ENCODE measurements at regions not wholly inside any gene's neighbourhood (a gene's known extent, or its start where the extent isn't known, plus 50 kb on each side); places are given as distances from the start of the nearest gene placed in this dataset.

DNA sequence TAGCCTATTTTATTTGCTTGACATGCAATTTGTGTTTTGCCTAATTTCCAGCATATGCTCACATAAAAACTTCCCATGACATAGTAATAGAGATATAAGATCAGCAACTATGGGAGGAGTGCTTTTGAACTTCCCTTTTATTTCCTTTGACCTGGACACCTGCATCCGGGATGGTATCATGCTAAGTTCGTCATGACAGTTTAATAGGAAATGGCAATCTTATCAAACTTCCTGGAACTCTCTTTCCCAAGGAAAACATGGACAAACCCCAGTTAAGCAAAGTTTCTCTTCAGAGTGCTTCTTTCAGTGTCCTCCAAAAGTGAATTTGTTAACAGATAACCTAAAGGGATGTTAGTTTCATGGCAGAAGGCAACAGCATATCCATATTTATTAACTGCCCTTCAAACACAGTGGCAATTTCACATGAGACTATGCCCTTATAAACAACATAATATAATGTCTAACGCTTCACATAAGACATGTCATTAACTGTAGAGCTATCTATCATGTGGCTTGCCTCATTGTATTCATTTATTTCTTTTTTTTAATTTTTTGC is 474.7 kb upstream of the SEMA3A start:
- no peak for FAIRE-seq
- DNase-seq = peak in 1 of 5 donors; percentile 57
- Histone ChIP-seq H3K9me3 (ENCODE audit: control insufficient read depth in 2 of 3, insufficient read depth in 1 of 3, low read length in 3 of 3) (no peaks in the 10 kb centered on the region), H3K36me3 (ENCODE audit: control insufficient read depth in 2 of 3, insufficient read depth in 3 of 3, low read length in 3 of 3) (no peaks in the 10 kb centered on the region), H3K9ac (ENCODE audit: low read length in 3 of 3) (no peak overlapping the region), H3K27me3 (ENCODE audit: control insufficient read depth, insufficient read depth, low read length) (no peaks in the 10 kb centered on the region), H3K4me1 (ENCODE audit: control insufficient read depth in 2 of 3, insufficient read depth in 2 of 3, low read depth in 1 of 3, low read length in 3 of 3) (no peaks in the 10 kb centered on the region), H3K27ac (ENCODE audit: low read depth in 2 of 2, low read length in 2 of 2) (no peak overlapping the region), H3K4me3 (ENCODE audit: low read length in 3 of 3) (no peak overlapping the region)
- intact Hi-C loops (cut with DNase I) = no loop called here
- TF ChIP-seq CTCF (IDR thresholded peaks at IDR 0.05; ENCODE audit: borderline replicate concordance, extremely low read depth, insufficient read depth) = no peak

- intact Hi-C loops (cut with DNase I) = no loop called here
- Histone ChIP-seq H3K4me1 (ENCODE audit: control insufficient read depth in 2 of 3, insufficient read depth in 2 of 3, low read depth in 1 of 3, low read length in 3 of 3) (no peaks in the 10 kb centered on the region), H3K4me3 (ENCODE audit: low read length in 3 of 3) (no peak overlapping the region), H3K27me3 (ENCODE audit: control insufficient read depth, insufficient read depth, low read length) (no peaks in the 10 kb centered on the region), H3K9me3 (ENCODE audit: control insufficient read depth in 2 of 3, insufficient read depth in 1 of 3, low read length in 3 of 3) (no peaks in the 10 kb centered on the region), H3K9ac (ENCODE audit: low read length in 3 of 3) (no peak overlapping the region), H3K36me3 (ENCODE audit: control insufficient read depth in 2 of 3, insufficient read depth in 3 of 3, low read length in 3 of 3) (no peaks in the 10 kb centered on the region), H3K27ac (ENCODE audit: low read depth in 2 of 2, low read length in 2 of 2) (no peak overlapping the region)
- DNase-seq = no peak
- TF ChIP-seq CTCF (IDR thresholded peaks at IDR 0.05; ENCODE audit: borderline replicate concordance, extremely low read depth, insufficient read depth) = no peak
- FAIRE-seq = no peak
These were observed 473.5 kb upstream of the SEMA3A start for GRCh38 chr7:84668116-84668515.

- Histone ChIP-seq H3K36me3 (ENCODE audit: control insufficient read depth in 2 of 3, insufficient read depth in 3 of 3, low read length in 3 of 3) (no peaks in the 10 kb centered on the region), H3K4me1 (ENCODE audit: control insufficient read depth in 2 of 3, insufficient read depth in 2 of 3, low read depth in 1 of 3, low read length in 3 of 3) (no peaks in the 10 kb centered on the region), H3K9me3 (ENCODE audit: control insufficient read depth in 2 of 3, insufficient read depth in 1 of 3, low read length in 3 of 3) (no peaks in the 10 kb centered on the region), H3K9ac (ENCODE audit: low read length in 3 of 3) (no peak overlapping the region), H3K27ac (ENCODE audit: low read depth in 2 of 2, low read length in 2 of 2) (no peak overlapping the region), H3K27me3 (ENCODE audit: control insufficient read depth, insufficient read depth, low read length) (no peaks in the 10 kb centered on the region), H3K4me3 (ENCODE audit: low read length in 3 of 3) (no peak overlapping the region)
- no peak for FAIRE-seq
- intact Hi-C loops (cut with DNase I) = no loop called here
- no peak for TF ChIP-seq CTCF (IDR thresholded peaks at IDR 0.05; ENCODE audit: borderline replicate concordance, extremely low read depth, insufficient read depth)
- no peak for DNase-seq
These were observed 472.1 kb upstream of the SEMA3A start for GRCh38 chr7:84666651-84667050.

DNA sequence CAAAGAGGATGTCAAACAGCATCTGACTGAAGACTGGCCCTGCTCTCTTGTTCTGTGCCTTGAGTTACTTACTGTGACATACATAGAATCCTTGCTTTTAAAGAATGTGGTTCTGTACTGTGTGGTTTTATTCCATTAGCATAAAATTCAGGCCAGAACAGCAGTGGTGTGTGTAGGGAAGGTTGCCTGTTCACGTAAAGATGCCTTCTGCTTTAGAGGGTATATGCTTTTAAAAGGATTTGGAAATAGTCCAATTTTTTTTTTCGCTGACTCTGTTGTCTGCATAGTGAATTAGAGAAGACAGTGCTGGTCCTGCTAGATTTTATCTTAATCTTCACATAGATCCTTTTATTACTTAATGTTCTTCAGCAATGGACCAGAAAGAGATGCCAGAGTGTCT is 470.8 kb upstream of the SEMA3A start:
- Histone ChIP-seq H3K4me3 (ENCODE audit: low read length in 3 of 3) (no peak overlapping the region), H3K9ac (ENCODE audit: low read length in 3 of 3) (no peak overlapping the region), H3K27ac (ENCODE audit: low read depth in 2 of 2, low read length in 2 of 2) (no peak overlapping the region), H3K36me3 (ENCODE audit: control insufficient read depth in 2 of 3, insufficient read depth in 3 of 3, low read length in 3 of 3) (no peaks in the 10 kb centered on the region), H3K9me3 (ENCODE audit: control insufficient read depth in 2 of 3, insufficient read depth in 1 of 3, low read length in 3 of 3) (no peaks in the 10 kb centered on the region), H3K4me1 (ENCODE audit: control insufficient read depth in 2 of 3, insufficient read depth in 2 of 3, low read depth in 1 of 3, low read length in 3 of 3) (no peaks in the 10 kb centered on the region), H3K27me3 (ENCODE audit: control insufficient read depth, insufficient read depth, low read length) (no peaks in the 10 kb centered on the region)
- FAIRE-seq (no peak), DNase-seq (no peak)
- intact Hi-C loops (cut with DNase I) = no loop called here
- no peak for TF ChIP-seq CTCF (IDR thresholded peaks at IDR 0.05; ENCODE audit: borderline replicate concordance, extremely low read depth, insufficient read depth)

Data from kidney (tissue), 13 donors.